Endothelial cell of umbilical vein (primary cell): ENCODE measurements at regions not wholly inside any gene's neighbourhood (a gene's known extent, or its start where the extent isn't known, plus 50 kb on each side); places are given as distances from the start of the nearest gene placed in this dataset.

Experiments used
- BruUV-seq: library from RNA; stranded (reverse); fragments of 400-500 nt; replicated peaks from 2 replicates; lab custom pipeline; 2021; lab: Mats Ljungman, UMichigan
- CTCF ChIA-PET: fragments of 300-600, 350-600 bp; sonication (Branson Sonifier 250); formaldehyde crosslinking; loops from one replicate; lab custom pipeline; 2021; ENCODE audit warnings: antibody characterized with exemption, inconsistent platforms; lab: Charles Lee
- POLR2A ChIA-PET: fragments of 300-600, 350-600 bp; sonication (Branson Sonifier 250); formaldehyde crosslinking; loops from one replicate; lab custom pipeline; 2021; ENCODE audit warnings: antibody characterized with exemption, inconsistent platforms; lab: Charles Lee
- DNase-seq: peaks from one replicate; pipeline ENCODE4 v3.0.0-alpha.2; 2011; ENCODE audit warnings: low read depth, low spot score
- FAIRE-seq: peaks from 2 replicates; lab custom pipeline; 2011; peaks lifted over from hg19 to GRCh38; lab: Jason Lieb, UNC
- H2AFZ ChIP-seq: 2 replicates; pipeline ENCODE4 v1.6.0; 2012; ENCODE audit warnings: low read depth, low read length, control low read depth, inconsistent platforms
- H3K27ac ChIP-seq: 2 replicates; pipeline ENCODE4 v1.5.1; 2011; ENCODE audit warnings: low read depth, mild to moderate bottlenecking, control low read depth, low read length, moderate library complexity; ENCODE audit not compliant: insufficient read depth
- H3K27me3 ChIP-seq, 2 experiments: 2 replicates each; pipeline versions ENCODE4 v1.6.0 to v1.6.1; 2011; ENCODE audit warnings: low read length in 2 of 2, mixed read lengths in 1 of 2; ENCODE audit not compliant: control insufficient read depth in 2 of 2, insufficient read depth in 2 of 2
- H3K36me3 ChIP-seq, 2 experiments: 2 replicates in 1 of 2; 3 replicates in 1 of 2; pipeline ENCODE4 v1.5.1; 2011; ENCODE audit warnings: low read length in 2 of 2, mild to moderate bottlenecking in 1 of 2, moderate library complexity in 1 of 2; ENCODE audit not compliant: control insufficient read depth in 2 of 2, insufficient read depth in 2 of 2; ENCODE audit errors: extremely low read depth in 1 of 2
- H3K4me1 ChIP-seq: 3 replicates; pipeline ENCODE4 v1.5.1; 2011; ENCODE audit warnings: mild to moderate bottlenecking, low read length; ENCODE audit not compliant: control insufficient read depth, insufficient read depth; ENCODE audit errors: extremely low read depth
- H3K4me2 ChIP-seq: 2 replicates; pipeline ENCODE4 v1.6.1; 2011; ENCODE audit warnings: low read length, control low read depth, mixed read lengths; ENCODE audit not compliant: insufficient read depth
- H3K4me3 ChIP-seq, 3 experiments: fragments of 200-600 bp in 1 of 3; sonication (generic), shearing (Covaris generic) in 1 of 3; replicated peaks in 1 of 3; 2 replicates each; pipeline ENCODE4 v1.5.1; 2011 to 2016; ENCODE audit warnings: control low read depth in 3 of 3, low read length in 3 of 3, mild to moderate bottlenecking in 2 of 3, inconsistent platforms in 1 of 3, low read depth in 1 of 3, moderate library complexity in 1 of 3; ENCODE audit not compliant: insufficient read depth in 1 of 3
- H3K79me2 ChIP-seq: 2 replicates; pipeline ENCODE4 v1.6.0; 2012; ENCODE audit warnings: low read length, inconsistent platforms; ENCODE audit not compliant: control insufficient read depth, insufficient read depth
- H3K9ac ChIP-seq: replicated peaks from 2 replicates; pipeline ENCODE3; 2011; ENCODE audit warnings: low read length, control low read depth; ENCODE audit not compliant: insufficient read depth; ENCODE audit errors: extremely low read depth
- H3K9me1 ChIP-seq: replicated peaks from 3 replicates; pipeline ENCODE4 v1.6.0; 2011; ENCODE audit warnings: mild to moderate bottlenecking, low read length; ENCODE audit not compliant: control insufficient read depth, insufficient read depth; ENCODE audit errors: extremely low read depth
- H3K9me3 ChIP-seq: replicated peaks from 2 replicates; pipeline ENCODE4 v1.5.1; 2012; ENCODE audit warnings: low read length, inconsistent platforms; ENCODE audit not compliant: control insufficient read depth, insufficient read depth
- H4K20me1 ChIP-seq: replicated peaks from 2 replicates; pipeline ENCODE3; 2011; ENCODE audit warnings: mild to moderate bottlenecking, low read length; ENCODE audit not compliant: control insufficient read depth, insufficient read depth; ENCODE audit errors: extremely low read depth
- CTCF ChIP-seq, 2 donors: IDR thresholded peaks; 1 replicate in 1 of 2; 2 replicates in 1 of 2; pipeline ENCODE4 v1.5.1; 2011; ENCODE audit warnings: low read length in 2 of 2, mild to moderate bottlenecking in 2 of 2, moderate library complexity in 2 of 2, control low read depth in 1 of 2, inconsistent platforms in 1 of 2, low read depth in 1 of 2; ENCODE audit not compliant: insufficient read depth in 1 of 2; ENCODE audit errors: extremely low read depth in 1 of 2
- EZH2 ChIP-seq: IDR thresholded peaks from 2 replicates; pipeline ENCODE4 v1.6.1; 2012; ENCODE audit warnings: borderline replicate concordance, low read depth, mild to moderate bottlenecking, moderate library complexity, low read length, inconsistent platforms; ENCODE audit not compliant: severe bottlenecking
- FOS ChIP-seq: IDR thresholded peaks from 2 replicates; pipeline ENCODE4 v1.6.1; 2011; ENCODE audit warnings: mild to moderate bottlenecking, low read length, moderate library complexity, borderline replicate concordance; ENCODE audit not compliant: insufficient read depth
- GATA2 ChIP-seq: IDR thresholded peaks from 2 replicates; pipeline ENCODE4 v1.7.0; 2011; ENCODE audit warnings: low read depth, mild to moderate bottlenecking, moderate library complexity, mixed read lengths, low read length; ENCODE audit not compliant: insufficient read length, insufficient read depth
- JUN ChIP-seq: IDR thresholded peaks from 2 replicates; pipeline ENCODE4 v1.6.1; 2011; ENCODE audit warnings: borderline replicate concordance, low read depth; ENCODE audit not compliant: insufficient read length, insufficient read depth
- MAX ChIP-seq: IDR thresholded peaks from 2 replicates; pipeline ENCODE4 v1.6.1; 2011; ENCODE audit not compliant: insufficient read depth, insufficient read length
- MYC ChIP-seq: IDR thresholded peaks from one replicate; pipeline ENCODE4 v1.6.1; 2011; ENCODE audit warnings: mild to moderate bottlenecking, low read depth, low read length
- POLR2A ChIP-seq: IDR thresholded peaks from 2 replicates; pipeline ENCODE4 v1.6.1; 2012; ENCODE audit warnings: low read depth, mild to moderate bottlenecking, control low read depth, low read length
- POLR2AphosphoS5 ChIP-seq: IDR thresholded peaks from 2 replicates; pipeline ENCODE4 v1.6.1; 2012; ENCODE audit warnings: low read depth, mild to moderate bottlenecking, control low read depth, low read length, moderate library complexity; ENCODE audit not compliant: insufficient read depth
- dilution Hi-C: fragments of 300-500 bp; cut with MboI; formaldehyde crosslinking; loops from one replicate; pipeline ENCODE4 v1.15.0; 2019; ENCODE audit warnings: low sequenced_read_pairs; ENCODE audit not compliant: extremely low pct_ligation_motif_present
- intact Hi-C: fragments of 100-400 bp; cut with micrococcal nuclease; formaldehyde crosslinking; loops from one replicate; pipeline ENCODE4 v1.10.0; 2022

GRCh38 chrX:150157291-150157690, 205.8 kb upstream of the MAMLD1 start:
- Histone ChIP-seq H3K27ac (no peak overlapping the region), H4K20me1 (no peaks in the 10 kb centered on the region), H3K9me3 (no peaks in the 10 kb centered on the region), H3K4me2 (no peak overlapping the region), H3K36me3 (no peaks in the 10 kb centered on the region), H3K79me2 (no peaks in the 10 kb centered on the region), H3K27me3 (no peaks in the 10 kb centered on the region), H3K9me1 (no peaks in the 10 kb centered on the region), H3K4me1 (no peaks in the 10 kb centered on the region), H3K4me3 (no peak overlapping the region), H3K9ac (no peak overlapping the region), H2AFZ (no peak overlapping the region)
- TF ChIP-seq GATA2: no peak
- TF ChIP-seq JUN: no peak
- no peak for TF ChIP-seq MAX
- TF ChIP-seq CTCF (IDR thresholded peaks at IDR 0.05; ENCODE audit: extremely low read depth in 1 of 2, insufficient read depth in 1 of 2, low read depth in 1 of 2, low read length in 2 of 2): no peak
- no peak for TF ChIP-seq EZH2
- no peak for TF ChIP-seq POLR2AphosphoS5
- no peak for TF ChIP-seq MYC
- no peak for TF ChIP-seq POLR2A
- TF ChIP-seq FOS: no peak
- ChIA-PET CTCF (interaction anchor here (1.3 kb wide), 1 partner anchor 188 kb away, joined by 3 read pairs; no protein-coding TSS in a partner anchor), POLR2A (no interaction called here)
- intact Hi-C loops: loop anchor here (10.0 kb wide), 4 partner anchors 48 to 208 kb away; partner anchors contain the start of gene MAMLD1
- no peak for FAIRE-seq
- BruUV-seq: no TSS peak
- no peak for DNase-seq
- dilution Hi-C loops: no loop called here
